NCI-H446 treated with DMSO at 0.1 percent for 48 hours (cell line): ENCODE measurements at regions not wholly inside any gene's neighbourhood (a gene's known extent, or its start where the extent isn't known, plus 50 kb on each side); places are given as distances from the start of the nearest gene placed in this dataset.

Experiments
- DNase-seq: peaks from one replicate; lab custom pipeline; 2025; lab: John Stamatoyannopoulos, UW

DNA sequence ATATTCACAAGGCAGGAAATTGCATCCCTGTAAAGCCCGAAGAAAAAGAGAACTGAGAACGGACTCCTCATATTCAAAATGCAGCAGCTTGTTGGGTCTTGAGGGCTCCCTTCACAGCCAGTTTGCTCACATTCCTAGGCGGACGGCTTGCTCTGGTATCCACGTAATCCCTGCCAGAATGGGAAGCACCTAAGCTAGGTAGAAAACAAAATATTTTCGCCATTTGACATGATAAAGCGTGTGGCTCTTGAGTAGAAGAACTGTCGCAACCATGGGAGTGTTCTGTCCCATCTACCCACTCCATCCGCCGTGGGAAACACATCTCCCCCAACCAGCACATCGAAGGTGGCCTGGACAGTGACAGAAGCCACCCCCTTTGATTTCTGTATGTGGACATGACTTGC is 183.1 kb downstream of the GAS1 start:
- DNase-seq: no peak

- DNase-seq: no peak
These were observed 183.5 kb downstream of the GAS1 start for GRCh38 chr9:86763791-86764190.

DNA sequence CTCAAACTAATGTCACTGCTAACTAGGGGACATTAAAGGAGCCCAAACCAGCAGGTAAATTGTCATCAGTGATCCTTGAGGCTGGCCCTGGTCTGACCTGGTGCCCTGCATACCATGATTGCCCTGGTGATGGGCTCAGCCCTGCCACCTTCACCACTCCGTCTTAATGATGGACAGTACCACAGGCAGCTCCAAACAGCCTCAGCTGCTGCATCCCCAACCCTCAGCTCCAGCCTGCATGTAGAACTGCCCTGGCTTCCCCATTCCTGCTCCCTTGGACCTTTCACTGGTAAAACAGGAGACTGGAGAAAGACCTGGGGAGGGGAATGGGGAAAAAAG is 190.0 kb downstream of the GAS1 start:
- no peak for DNase-seq

GRCh38 chr9:86756576-86757381 is 190.5 kb downstream of the GAS1 start:
- no peak for DNase-seq

DNA sequence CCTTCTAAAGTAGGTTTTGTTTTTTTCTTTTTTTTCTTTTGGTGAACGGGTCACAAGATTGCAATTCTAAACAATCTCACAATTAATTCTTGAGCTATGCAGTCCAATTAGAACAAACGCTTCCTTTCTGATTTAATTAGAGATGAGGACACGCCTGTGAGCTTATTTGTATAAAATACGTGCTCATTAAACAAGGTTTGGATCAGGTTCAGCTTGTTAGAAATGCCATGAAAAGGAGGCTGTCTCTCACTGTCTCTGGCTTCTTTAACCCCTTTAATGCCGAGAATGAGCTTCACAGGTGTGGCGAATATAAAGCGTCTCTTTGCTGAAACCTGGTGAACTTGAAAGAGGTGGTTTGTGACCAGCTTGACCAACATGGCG is 191.8 kb downstream of the GAS1 start:
- no peak for DNase-seq

DNA sequence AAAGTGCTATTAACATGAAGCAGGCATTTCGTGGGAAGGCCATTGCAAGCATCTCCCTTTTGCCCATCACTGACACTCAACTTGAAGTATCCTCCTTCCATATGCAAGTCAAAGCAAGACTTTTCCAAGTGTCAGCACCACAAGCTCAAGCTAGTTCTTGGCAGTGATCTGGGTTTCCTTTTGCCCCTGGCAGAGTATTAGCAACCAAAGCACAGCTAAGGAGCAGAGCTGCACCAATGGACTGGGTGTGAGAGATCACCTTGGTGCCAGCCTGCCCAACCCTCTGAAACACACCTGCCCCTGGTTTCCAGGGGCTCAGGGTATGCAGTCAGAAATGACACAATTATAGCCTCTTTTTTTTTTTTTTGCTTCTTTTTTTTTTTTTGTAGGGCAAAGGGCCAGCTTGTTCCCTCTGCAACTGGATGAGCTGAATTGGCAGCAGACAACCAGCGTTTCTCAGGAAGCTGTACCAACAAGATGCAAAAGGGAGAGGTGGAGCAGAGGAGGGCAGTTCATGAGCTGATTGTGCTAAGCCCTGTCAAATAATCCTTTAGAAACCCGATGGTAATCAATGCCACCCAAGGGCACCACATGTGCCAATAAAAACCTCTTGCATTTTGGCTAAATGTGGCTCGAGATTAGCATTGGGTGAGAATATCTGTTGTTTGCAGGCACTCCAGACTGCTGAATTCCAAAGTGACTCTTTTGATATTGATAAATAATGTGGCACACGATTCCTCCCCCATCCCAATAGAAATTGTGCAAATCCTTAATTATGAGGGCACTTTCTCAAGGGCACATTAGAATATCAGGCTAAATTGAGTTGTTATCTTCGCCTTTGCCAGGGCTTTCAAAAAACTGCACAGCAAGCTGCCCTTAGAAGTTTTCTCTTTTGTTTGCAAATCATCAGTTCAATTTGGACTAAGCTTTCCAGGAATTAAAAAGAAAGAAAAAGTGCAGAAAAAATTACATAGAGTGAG is 192.4 kb downstream of the GAS1 start:
- no peak for DNase-seq

DNA sequence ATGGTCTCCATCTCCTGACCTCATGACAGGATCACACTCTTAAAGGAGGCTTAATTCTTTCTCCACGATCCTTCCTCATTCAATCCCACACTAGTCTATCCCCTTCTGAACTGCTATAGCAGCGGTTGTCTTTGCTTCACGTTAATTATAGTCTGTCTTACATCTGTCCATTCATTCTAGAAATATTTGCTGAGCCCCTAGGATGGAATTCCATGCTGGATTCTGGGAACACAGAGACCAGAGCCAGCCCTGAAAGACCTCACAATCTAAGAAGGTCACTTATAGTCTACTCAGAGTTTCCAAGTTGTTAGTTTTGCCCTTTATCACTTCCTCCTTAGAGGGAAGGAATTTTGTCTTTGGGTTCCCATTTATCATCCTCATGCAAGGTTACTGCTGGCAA is 193.5 kb downstream of the GAS1 start:
- DNase-seq: no peak

- no peak for DNase-seq
These were observed 194.6 kb downstream of the GAS1 start for GRCh38 chr9:86752733-86753132.

DNA sequence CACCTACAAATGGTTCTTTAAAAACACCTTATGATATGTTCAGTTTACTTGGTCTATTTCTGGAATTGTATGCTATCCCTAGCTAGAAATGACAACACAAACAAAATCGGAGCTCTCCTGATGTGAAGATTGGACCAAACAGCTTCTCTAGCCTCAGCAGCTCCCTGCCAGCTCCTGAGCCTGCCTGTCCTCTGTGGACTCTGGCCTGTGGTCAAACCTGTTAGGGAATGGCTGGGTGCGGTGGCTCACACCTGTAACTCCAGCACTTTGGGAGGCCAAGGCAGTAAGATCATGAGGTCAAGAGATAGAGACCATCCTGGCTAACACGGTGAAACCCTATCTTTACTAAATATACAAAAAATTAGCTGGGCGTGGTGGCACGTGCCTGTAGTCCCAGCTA is 195.3 kb downstream of the GAS1 start:
- no peak for DNase-seq

DNA sequence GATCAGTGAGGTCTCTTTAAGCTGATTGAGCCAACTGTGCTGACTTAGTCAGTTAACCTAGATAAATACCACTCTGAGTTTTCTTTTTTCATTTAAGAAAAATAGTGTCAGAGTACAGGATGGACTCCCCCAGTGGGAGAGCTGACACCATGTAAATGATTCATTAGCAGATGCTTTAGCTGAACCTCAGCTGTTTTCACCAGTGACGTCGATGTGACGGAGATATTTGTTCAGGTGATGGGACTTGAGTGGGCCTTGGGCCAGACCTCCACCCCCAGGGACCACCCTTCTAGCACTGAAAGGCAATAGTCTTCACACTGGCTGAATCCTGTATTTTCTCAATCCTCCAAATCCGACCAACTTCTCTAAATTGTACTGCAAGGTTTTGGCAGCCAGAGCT is 196.1 kb downstream of the GAS1 start:
- DNase-seq: no peak

DNA sequence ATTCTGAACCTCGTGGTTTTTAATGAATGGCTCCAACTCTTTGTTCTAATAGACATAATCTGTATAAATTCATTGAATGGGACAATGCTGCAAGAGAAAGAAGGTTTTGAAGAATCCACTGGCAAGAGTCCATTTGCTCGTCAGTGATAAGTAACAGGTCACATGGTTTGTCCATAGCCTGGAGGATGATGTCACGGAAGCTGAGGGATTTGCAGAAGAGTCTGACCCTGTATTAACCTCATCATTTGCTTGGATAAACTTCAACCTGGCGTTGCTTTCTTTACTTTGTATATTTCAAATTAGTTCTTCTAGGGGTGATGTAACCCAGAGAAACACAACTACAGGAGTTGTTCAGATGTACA is 197.4 kb downstream of the GAS1 start:
- no peak for DNase-seq

DNA sequence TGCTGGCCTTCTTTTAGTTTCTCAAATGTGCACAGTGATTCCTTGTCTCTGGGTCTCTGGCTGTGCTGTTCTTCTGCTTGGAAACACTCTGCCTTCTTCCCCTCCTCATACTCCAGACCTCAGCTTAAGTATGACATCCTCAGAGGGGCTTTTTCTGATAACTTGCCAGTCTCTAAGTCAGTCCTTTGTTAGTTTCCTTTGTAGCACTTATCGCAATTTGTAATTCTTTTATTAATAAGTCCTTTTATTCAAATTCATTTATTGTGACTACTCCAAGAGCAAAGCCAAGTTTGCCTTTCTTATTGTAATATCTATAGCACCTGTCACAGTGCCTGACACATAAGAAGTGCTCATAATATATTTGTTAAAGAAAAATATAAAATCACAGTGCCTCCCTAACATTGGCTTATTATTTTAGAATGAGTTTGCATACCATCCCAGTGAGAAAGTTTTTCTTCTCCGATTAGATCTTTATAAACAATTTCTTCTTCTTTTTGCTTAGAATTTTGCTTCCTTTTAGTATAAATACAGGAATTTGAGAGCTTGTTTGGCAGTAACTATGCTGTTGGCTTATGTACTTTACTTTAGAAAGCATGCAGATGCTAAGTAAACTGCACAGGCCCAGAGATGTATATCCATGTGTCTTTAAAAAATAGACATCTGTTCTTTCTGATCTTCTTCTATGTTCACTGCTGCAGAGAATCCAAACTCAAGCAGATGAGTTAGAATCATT is 198.0 kb downstream of the GAS1 start:
- DNase-seq: no peak

DNA sequence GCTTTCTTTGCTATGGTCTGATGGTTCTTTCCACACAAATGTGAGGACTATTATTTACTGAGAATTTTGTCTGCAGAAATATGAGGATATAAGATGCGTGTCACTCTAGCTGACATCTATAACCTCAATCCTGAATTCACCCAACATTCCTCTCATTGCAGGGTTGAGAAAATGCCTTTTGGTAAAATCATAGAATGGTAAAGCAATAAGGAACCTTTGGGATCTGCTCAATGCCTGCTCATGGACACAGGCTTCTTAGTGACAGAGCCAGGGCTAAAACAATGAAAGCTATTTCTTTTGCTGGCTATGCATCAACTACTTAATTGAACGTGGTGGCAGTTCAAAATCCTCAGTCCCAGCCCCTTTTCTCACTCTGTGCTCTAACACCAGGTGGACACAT is 199.6 kb downstream of the GAS1 start:
- DNase-seq: no peak

DNA sequence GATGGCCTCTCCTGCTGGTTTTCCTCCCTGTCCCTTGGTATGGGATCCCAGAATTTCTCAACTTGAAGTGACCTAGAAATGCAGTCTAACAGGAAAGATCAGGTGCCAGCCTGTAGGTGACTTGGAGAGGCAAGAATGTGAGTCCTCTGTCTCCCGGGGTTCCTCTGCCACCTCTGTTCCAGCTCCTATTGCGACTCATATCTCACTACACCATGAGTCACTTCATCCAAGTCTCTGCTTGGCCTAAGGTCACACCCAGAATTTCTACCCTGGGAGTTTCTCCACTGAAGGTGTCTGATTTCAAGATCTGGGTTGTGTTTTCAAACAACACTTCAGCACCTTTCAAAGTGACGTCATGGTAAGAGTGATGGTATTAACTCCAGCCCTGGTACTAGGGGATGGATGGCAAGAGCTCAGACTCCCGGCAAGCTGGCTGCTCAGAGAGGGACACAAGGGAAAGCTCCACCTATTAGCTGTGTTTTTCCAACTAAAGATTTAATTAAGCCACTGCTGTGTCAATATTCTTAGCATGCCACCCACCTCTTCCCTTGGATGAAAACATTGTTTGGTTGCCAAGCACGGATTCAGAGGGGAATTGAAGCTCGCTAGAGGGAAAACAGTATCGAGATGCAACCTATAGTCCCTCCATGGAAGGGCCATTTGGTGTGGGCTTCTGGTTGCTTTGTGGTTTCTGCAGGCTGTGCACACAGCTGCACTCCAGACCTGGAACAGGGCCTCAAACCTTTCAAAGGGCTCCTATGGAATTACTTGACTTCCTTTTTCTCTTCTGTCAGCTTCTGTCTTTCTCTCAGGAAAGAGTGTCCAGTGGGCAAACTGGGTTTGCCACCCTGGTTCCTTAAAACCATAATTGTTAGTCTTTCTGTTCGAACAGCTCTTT is 205.7 kb downstream of the GAS1 start:
- no peak for DNase-seq

DNA sequence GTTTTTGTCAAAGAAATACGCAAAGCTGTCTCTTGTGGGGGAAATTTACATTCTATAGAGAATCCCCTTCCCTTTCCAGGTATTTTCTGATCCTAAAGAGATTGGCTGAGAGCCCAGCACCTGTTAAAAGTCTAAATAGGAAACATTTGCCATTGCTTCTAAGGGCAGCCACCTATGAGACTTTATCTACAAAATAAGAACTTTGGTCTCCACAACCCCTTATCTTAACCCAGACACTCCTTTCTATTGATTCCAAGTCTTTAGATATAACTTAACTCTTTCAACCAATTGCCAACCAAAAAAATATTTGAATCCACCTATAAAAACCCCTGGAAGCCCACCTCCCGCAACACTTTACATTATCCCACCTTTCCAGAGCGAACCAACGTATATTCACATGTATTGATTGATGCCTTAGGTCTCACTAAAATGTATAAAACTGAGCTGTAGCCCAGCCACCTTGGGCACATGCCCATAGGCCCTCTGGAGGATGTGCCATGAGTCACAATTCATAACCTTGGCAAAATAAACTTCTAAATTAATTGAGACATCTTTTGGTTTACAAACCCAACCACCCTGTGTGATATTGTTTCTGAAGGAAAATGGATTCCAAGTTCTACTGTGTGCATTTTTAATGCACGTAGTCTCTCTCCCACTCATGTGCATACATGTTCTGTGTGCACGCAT is 211.4 kb downstream of the GAS1 start:
- DNase-seq: no peak

- no peak for DNase-seq
These were observed 212.5 kb downstream of the GAS1 start for GRCh38 chr9:86734771-86735170.

DNA sequence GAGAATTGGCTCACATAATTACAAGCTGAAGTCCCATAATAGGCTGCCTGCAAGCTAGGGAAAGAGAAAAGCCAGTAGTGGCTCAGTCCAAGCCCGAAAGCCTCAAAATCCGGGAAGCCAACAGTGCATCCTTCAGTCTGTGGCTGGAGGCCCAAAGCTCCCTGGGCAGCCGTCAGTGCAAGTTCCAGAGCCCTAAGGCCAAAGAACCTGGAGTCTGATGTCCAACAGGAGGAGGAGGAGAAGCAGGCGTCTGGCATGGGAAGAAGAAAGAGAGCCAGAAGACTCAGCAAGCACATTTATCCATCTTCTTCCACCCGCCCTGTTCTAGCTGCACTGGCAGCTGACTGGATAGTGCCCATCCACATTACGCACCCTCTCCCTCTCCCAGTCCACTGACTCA is 213.4 kb downstream of the GAS1 start:
- DNase-seq: no peak

- DNase-seq: peak; percentile 77
These were observed 214.7 kb downstream of the GAS1 start for GRCh38 chr9:86732514-86733171.

- no peak for DNase-seq
These were observed 215.7 kb downstream of the GAS1 start for GRCh38 chr9:86731511-86732063.
